ENCODE measurements at regions not wholly inside any gene's neighbourhood (a gene's known extent, or its start where the extent isn't known, plus 50 kb on each side); places are given as distances from the start of the nearest gene placed in this dataset.

GRCh38 chr18:70643812-70644211 lies 355.0 kb downstream of the SOCS6 start:
- H3K27me3 ChIP-seq: no peaks in the 10 kb centered on the region
- no peaks in the 10 kb centered on the region for H3K9me3 ChIP-seq
- no peaks in the 10 kb centered on the region for H3K4me1 ChIP-seq
- H3K36me3 ChIP-seq: no peaks in the 10 kb centered on the region
- no peak overlapping the region for H3K27ac ChIP-seq
- no peak for DNase-seq (ENCODE audit: extremely low spot score in 2 of 2)
- no peak overlapping the region for H3K4me3 ChIP-seq
- intact Hi-C loops (cut with DNase I): no loop called here
- TF ChIP-seq POLR2AphosphoS5 (IDR thresholded peaks at IDR 0.05; ENCODE audit: insufficient read depth in 1 of 2, low read depth in 1 of 2) (no peak), CTCF (IDR thresholded peaks at IDR 0.05) (no peak), POLR2A (IDR thresholded peaks at IDR 0.05) (no peak)

- Histone ChIP-seq H3K4me3 (no peak overlapping the region), H3K36me3 (no peaks in the 10 kb centered on the region), H3K27me3 (no peaks in the 10 kb centered on the region), H3K4me1 (no peaks in the 10 kb centered on the region), H3K27ac (no peak overlapping the region), H3K9me3 (no peaks in the 10 kb centered on the region)
- no peak for DNase-seq (ENCODE audit: extremely low spot score in 2 of 2)
- intact Hi-C loops (cut with DNase I): no loop called here
- TF ChIP-seq CTCF (IDR thresholded peaks at IDR 0.05) (no peak), POLR2A (IDR thresholded peaks at IDR 0.05) (no peak), POLR2AphosphoS5 (IDR thresholded peaks at IDR 0.05; ENCODE audit: insufficient read depth in 1 of 2, low read depth in 1 of 2) (no peak)
These were observed 352.4 kb downstream of the SOCS6 start for GRCh38 chr18:70641156-70641775.

GRCh38 chr18:70640336-70640887 lies 351.6 kb downstream of the SOCS6 start:
- Histone ChIP-seq H3K4me3 (no peak overlapping the region), H3K36me3 (no peaks in the 10 kb centered on the region), H3K27me3 (no peaks in the 10 kb centered on the region), H3K4me1 (no peaks in the 10 kb centered on the region), H3K9me3 (no peaks in the 10 kb centered on the region), H3K27ac (no peak overlapping the region)
- intact Hi-C loops (cut with DNase I): no loop called here
- no peak for DNase-seq (ENCODE audit: extremely low spot score in 2 of 2)
- no peak for TF ChIP-seq CTCF (IDR thresholded peaks at IDR 0.05)
- TF ChIP-seq POLR2A (IDR thresholded peaks at IDR 0.05): no peak
- no peak for TF ChIP-seq POLR2AphosphoS5 (IDR thresholded peaks at IDR 0.05; ENCODE audit: insufficient read depth in 1 of 2, low read depth in 1 of 2)

GRCh38 chr18:70636991-70637390 lies 348.1 kb downstream of the SOCS6 start:
- intact Hi-C loops (cut with DNase I): no loop called here
- Histone ChIP-seq H3K9me3 (no peaks in the 10 kb centered on the region), H3K36me3 (no peaks in the 10 kb centered on the region), H3K27me3 (no peaks in the 10 kb centered on the region), H3K4me1 (no peaks in the 10 kb centered on the region), H3K4me3 (no peak overlapping the region), H3K27ac (no peak overlapping the region)
- TF ChIP-seq CTCF (IDR thresholded peaks at IDR 0.05): no peak
- TF ChIP-seq POLR2AphosphoS5 (IDR thresholded peaks at IDR 0.05; ENCODE audit: insufficient read depth in 1 of 2, low read depth in 1 of 2): no peak
- no peak for TF ChIP-seq POLR2A (IDR thresholded peaks at IDR 0.05)
- no peak for DNase-seq (ENCODE audit: extremely low spot score in 2 of 2)

- Histone ChIP-seq H3K27ac (no peak overlapping the region), H3K36me3 (no peaks in the 10 kb centered on the region), H3K4me3 (no peak overlapping the region), H3K4me1 (no peaks in the 10 kb centered on the region), H3K27me3 (no peaks in the 10 kb centered on the region), H3K9me3 (no peaks in the 10 kb centered on the region)
- TF ChIP-seq CTCF (IDR thresholded peaks at IDR 0.05) (no peak), POLR2AphosphoS5 (IDR thresholded peaks at IDR 0.05; ENCODE audit: insufficient read depth in 1 of 2, low read depth in 1 of 2) (no peak), POLR2A (IDR thresholded peaks at IDR 0.05) (no peak)
- intact Hi-C loops (cut with DNase I): no loop called here
- DNase-seq (ENCODE audit: extremely low spot score in 2 of 2): no peak
These were observed 345.8 kb downstream of the SOCS6 start for GRCh38 chr18:70634576-70635147.
